SJCRH30 (cell line): ENCODE measurements at regions not wholly inside any gene's neighbourhood (a gene's known extent, or its start where the extent isn't known, plus 50 kb on each side); places are given as distances from the start of the nearest gene placed in this dataset.

Experiments used
- DNase-seq, 2 experiments: peaks; one replicate each; pipeline ENCODE4 v3.0.0-alpha.2; 2015 to 2020
- H3K27ac ChIP-seq: fragments of 250-450 bp; sonication (Bioruptor Pico); 2 replicates; pipeline ENCODE4 v1.5.1; 2020; ENCODE audit warnings: mild to moderate bottlenecking, moderate library complexity
- H3K27me3 ChIP-seq: fragments of 250-450 bp; sonication (Bioruptor Pico); 2 replicates; pipeline ENCODE4 v1.5.1; 2020; ENCODE audit warnings: mild to moderate bottlenecking, moderate library complexity
- H3K36me3 ChIP-seq: fragments of 250-450 bp; sonication (Bioruptor Pico); 2 replicates; pipeline ENCODE4 v1.5.1; 2020; ENCODE audit warnings: mild to moderate bottlenecking, moderate library complexity
- H3K4me1 ChIP-seq: fragments of 250-450 bp; sonication (Bioruptor Pico); 2 replicates; pipeline ENCODE4 v1.5.1; 2020; ENCODE audit warnings: mild to moderate bottlenecking, moderate library complexity
- H3K4me3 ChIP-seq: fragments of 250-450 bp; sonication (Bioruptor Pico); 2 replicates; pipeline ENCODE4 v1.5.1; 2020; ENCODE audit warnings: mild to moderate bottlenecking, moderate library complexity
- H3K9me3 ChIP-seq: fragments of 250-450 bp; sonication (Bioruptor Pico); replicated peaks from 2 replicates; pipeline ENCODE4 v1.5.1; 2020; ENCODE audit warnings: mild to moderate bottlenecking, moderate library complexity

- peaks cover 10% of the 10 kb centered on the region; the same call in 1 of the 2 replicates for H3K27me3 ChIP-seq
- no peaks in the 10 kb centered on the region for H3K36me3 ChIP-seq
- H3K9me3 ChIP-seq: no peaks in the 10 kb centered on the region
- no peak overlapping the region for H3K4me3 ChIP-seq
- H3K4me1 ChIP-seq: no peaks in the 10 kb centered on the region
- H3K27ac ChIP-seq: no peak overlapping the region
- no peak for DNase-seq
Measured at GRCh38 chr2:120611961-120612360, 123.7 kb upstream of the GLI2 start.

GRCh38 chr2:120612471-120612870 lies 123.2 kb upstream of the GLI2 start:
- Histone ChIP-seq H3K9me3 (no peaks in the 10 kb centered on the region), H3K36me3 (no peaks in the 10 kb centered on the region), H3K27me3 (peaks cover 7% of the 10 kb centered on the region; the same call in 1 of the 2 replicates), H3K4me3 (no peak overlapping the region), H3K4me1 (no peaks in the 10 kb centered on the region), H3K27ac (no peak overlapping the region)
- no peak for DNase-seq

- Histone ChIP-seq H3K4me1 (no peaks in the 10 kb centered on the region), H3K4me3 (no peak overlapping the region), H3K27ac (no peak overlapping the region), H3K27me3 (peaks cover 7% of the 10 kb centered on the region; the same call in 1 of the 2 replicates), H3K9me3 (no peaks in the 10 kb centered on the region), H3K36me3 (no peaks in the 10 kb centered on the region)
- DNase-seq: no peak
Measured at GRCh38 chr2:120612931-120613330, 122.7 kb upstream of the GLI2 start.

- H3K27ac ChIP-seq: no peak overlapping the region
- no peak for DNase-seq
Measured at GRCh38 chr2:120613742-120614571, 121.7 kb upstream of the GLI2 start.

GRCh38 chr2:120614901-120615300 lies 120.8 kb upstream of the GLI2 start:
- peaks cover 7% of the 10 kb centered on the region; the same call in 1 of the 2 replicates for H3K27me3 ChIP-seq
- no peak overlapping the region for H3K4me3 ChIP-seq
- H3K9me3 ChIP-seq: no peaks in the 10 kb centered on the region
- DNase-seq: no peak
- H3K4me1 ChIP-seq: no peaks in the 10 kb centered on the region
- H3K27ac ChIP-seq: no peak overlapping the region
- no peaks in the 10 kb centered on the region for H3K36me3 ChIP-seq

More at GRCh38 chr2:120613742-120614571, 121.7 kb upstream of the GLI2 start:
- H3K9me3 ChIP-seq: no peaks in the 10 kb centered on the region
- peaks cover 7% of the 10 kb centered on the region; the same call in 1 of the 2 replicates for H3K27me3 ChIP-seq
- no peak overlapping the region for H3K4me3 ChIP-seq
- H3K4me1 ChIP-seq: no peaks in the 10 kb centered on the region
- H3K36me3 ChIP-seq: no peaks in the 10 kb centered on the region

GRCh38 chr2:120616261-120616660 lies 119.4 kb upstream of the GLI2 start:
- Histone ChIP-seq H3K4me3 (no peak overlapping the region), H3K27ac (no peak overlapping the region), H3K27me3 (peaks cover 7% of the 10 kb centered on the region; the same call in 1 of the 2 replicates), H3K9me3 (no peaks in the 10 kb centered on the region), H3K36me3 (no peaks in the 10 kb centered on the region), H3K4me1 (no peaks in the 10 kb centered on the region)
- no peak for DNase-seq

GRCh38 chr2:120617055-120617454 lies 118.6 kb upstream of the GLI2 start:
- H3K27me3 ChIP-seq: peaks cover 2% of the 10 kb centered on the region; the same call in 1 of the 2 replicates
- no peaks in the 10 kb centered on the region for H3K36me3 ChIP-seq
- H3K4me1 ChIP-seq: no peaks in the 10 kb centered on the region
- H3K9me3 ChIP-seq: no peaks in the 10 kb centered on the region
- H3K27ac ChIP-seq: no peak overlapping the region
- no peak for DNase-seq
- no peak overlapping the region for H3K4me3 ChIP-seq

GRCh38 chr2:120618830-120619229 lies 116.8 kb upstream of the GLI2 start:
- Histone ChIP-seq H3K27me3 (no peaks in the 10 kb centered on the region), H3K4me1 (no peaks in the 10 kb centered on the region), H3K27ac (no peak overlapping the region), H3K4me3 (no peak overlapping the region), H3K36me3 (no peaks in the 10 kb centered on the region), H3K9me3 (no peaks in the 10 kb centered on the region)
- no peak for DNase-seq

GRCh38 chr2:120619579-120619978 lies 116.1 kb upstream of the GLI2 start:
- H3K4me1 ChIP-seq: no peaks in the 10 kb centered on the region
- no peaks in the 10 kb centered on the region for H3K9me3 ChIP-seq
- H3K36me3 ChIP-seq: no peaks in the 10 kb centered on the region
- no peaks in the 10 kb centered on the region for H3K27me3 ChIP-seq
- H3K27ac ChIP-seq: no peak overlapping the region
- DNase-seq: no peak
- H3K4me3 ChIP-seq: no peak overlapping the region

GRCh38 chr2:120620025-120620793 lies 115.5 kb upstream of the GLI2 start:
- H3K4me3 ChIP-seq: no peak overlapping the region
- no peaks in the 10 kb centered on the region for H3K4me1 ChIP-seq
- H3K27ac ChIP-seq: no peak overlapping the region
- DNase-seq: no peak
- no peaks in the 10 kb centered on the region for H3K27me3 ChIP-seq
- no peaks in the 10 kb centered on the region for H3K36me3 ChIP-seq
- H3K9me3 ChIP-seq: no peaks in the 10 kb centered on the region

- Histone ChIP-seq H3K27ac (no peak overlapping the region), H3K4me1 (no peaks in the 10 kb centered on the region), H3K27me3 (no peaks in the 10 kb centered on the region; the same call in 1 of the 2 replicates), H3K4me3 (no peak overlapping the region), H3K9me3 (no peaks in the 10 kb centered on the region), H3K36me3 (no peaks in the 10 kb centered on the region)
- DNase-seq: no peak
Measured at GRCh38 chr2:120622159-120622869, 113.4 kb upstream of the GLI2 start.

GRCh38 chr2:120622886-120623753 lies 112.5 kb upstream of the GLI2 start:
- no peaks in the 10 kb centered on the region; the same call in 1 of the 2 replicates for H3K27me3 ChIP-seq
- no peak overlapping the region for H3K27ac ChIP-seq
- H3K9me3 ChIP-seq: no peaks in the 10 kb centered on the region
- no peaks in the 10 kb centered on the region for H3K36me3 ChIP-seq
- H3K4me1 ChIP-seq: no peaks in the 10 kb centered on the region
- no peak for DNase-seq
- no peak overlapping the region for H3K4me3 ChIP-seq

- H3K36me3 ChIP-seq: no peaks in the 10 kb centered on the region
- DNase-seq: no peak
- H3K4me3 ChIP-seq: no peak overlapping the region
- H3K27me3 ChIP-seq: no peaks in the 10 kb centered on the region; the same call in 1 of the 2 replicates
- no peaks in the 10 kb centered on the region for H3K9me3 ChIP-seq
- no peak overlapping the region for H3K27ac ChIP-seq
- no peaks in the 10 kb centered on the region for H3K4me1 ChIP-seq
Measured at GRCh38 chr2:120624061-120624737, 111.5 kb upstream of the GLI2 start.
